Smooth muscle cell of the brain vasculature (primary cell): ENCODE measurements at regions not wholly inside any gene's neighbourhood (a gene's known extent, or its start where the extent isn't known, plus 50 kb on each side); places are given as distances from the start of the nearest gene placed in this dataset.
"Not testable (repeated sequence)": the region's sequence is repeated elsewhere in the genome, so short reads cannot be mapped to it uniquely, and the experiment has no call there.

Experiments
- DNase-seq: peaks from one replicate; pipeline ENCODE4 v3.0.0-alpha.2; 2012; ENCODE audit warnings: low read depth, low spot score

- no peak for DNase-seq
Observed at GRCh38 chr5:56659971-56660370, 155.4 kb upstream of the MAP3K1 start.

DNA sequence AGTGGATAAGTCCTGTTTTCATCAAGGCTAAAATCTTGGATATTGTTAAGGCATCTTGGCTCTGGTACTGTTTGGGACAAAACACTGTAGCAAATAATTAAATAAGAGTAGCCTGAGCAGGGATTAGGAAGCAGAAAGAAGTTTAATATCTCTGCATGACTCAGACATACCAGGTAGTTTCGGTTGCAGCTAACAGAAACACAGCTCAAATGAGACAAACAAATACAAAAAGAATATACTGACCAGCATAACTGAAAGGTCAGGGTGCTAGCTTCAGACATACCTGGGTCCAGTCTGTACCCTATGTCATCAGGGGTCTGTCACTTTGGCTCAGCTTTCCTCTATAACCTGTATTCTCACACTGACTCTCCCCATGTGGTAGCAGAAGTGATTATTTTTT, 156.4 kb upstream of the MAP3K1 start:
- DNase-seq, result no peak

- DNase-seq, result no peak
Observed at GRCh38 chr5:56656846-56657726, 158.3 kb upstream of the MAP3K1 start.

DNA sequence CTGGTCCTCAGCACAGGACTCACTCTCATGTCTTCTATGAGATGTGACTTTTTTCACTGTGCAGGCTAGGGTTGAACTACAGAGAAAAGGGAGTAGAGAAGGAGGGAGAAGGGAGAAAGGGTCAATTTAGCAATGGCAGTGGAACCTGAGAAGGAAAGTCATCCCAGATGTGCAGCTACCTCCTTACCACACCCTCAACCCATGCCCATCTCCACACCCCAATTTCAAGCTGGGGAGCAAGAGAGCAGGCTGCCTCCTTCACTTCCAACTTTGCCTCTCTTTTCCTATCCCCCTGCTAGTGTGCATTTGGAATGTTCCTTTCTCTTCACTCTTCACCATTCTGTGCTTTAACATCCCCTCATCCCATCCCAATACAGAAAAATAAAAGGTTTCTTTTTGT, 163.5 kb upstream of the MAP3K1 start:
- DNase-seq, result no peak

GRCh38 chr5:56650386-56650785, 165.0 kb upstream of the MAP3K1 start:
- DNase-seq, result no peak

GRCh38 chr5:56649569-56649968, 165.8 kb upstream of the MAP3K1 start:
- peak; percentile 12 for DNase-seq

DNA sequence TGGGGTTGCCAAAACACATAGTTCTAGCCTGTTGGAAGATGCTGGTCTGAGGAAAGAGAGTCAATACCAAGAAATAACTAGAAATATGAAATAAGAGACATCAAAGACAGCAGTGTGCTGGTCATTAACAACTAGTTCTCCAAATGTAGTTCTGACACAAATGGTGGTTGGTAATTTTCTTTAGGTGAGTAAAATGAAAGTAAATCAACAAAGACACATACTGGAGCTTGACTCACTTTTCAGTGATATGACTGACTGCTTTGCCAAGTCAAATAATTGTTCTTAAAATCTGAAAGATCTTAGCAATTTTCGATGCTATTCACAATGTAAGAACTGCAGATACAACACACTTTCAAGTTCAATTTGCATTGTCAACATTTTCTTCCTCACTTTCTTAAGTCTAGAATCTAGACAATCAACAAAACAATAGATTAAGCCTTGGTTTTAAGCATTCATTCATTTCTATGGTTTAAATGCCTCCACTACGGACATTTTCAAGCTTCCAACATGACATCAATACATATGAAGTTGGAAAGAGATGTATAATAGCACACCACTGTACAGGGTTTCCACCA, 166.8 kb upstream of the MAP3K1 start:
- DNase-seq, result no peak

- DNase-seq, result no peak
Observed at GRCh38 chr5:56647099-56647850, 168.1 kb upstream of the MAP3K1 start.

DNA sequence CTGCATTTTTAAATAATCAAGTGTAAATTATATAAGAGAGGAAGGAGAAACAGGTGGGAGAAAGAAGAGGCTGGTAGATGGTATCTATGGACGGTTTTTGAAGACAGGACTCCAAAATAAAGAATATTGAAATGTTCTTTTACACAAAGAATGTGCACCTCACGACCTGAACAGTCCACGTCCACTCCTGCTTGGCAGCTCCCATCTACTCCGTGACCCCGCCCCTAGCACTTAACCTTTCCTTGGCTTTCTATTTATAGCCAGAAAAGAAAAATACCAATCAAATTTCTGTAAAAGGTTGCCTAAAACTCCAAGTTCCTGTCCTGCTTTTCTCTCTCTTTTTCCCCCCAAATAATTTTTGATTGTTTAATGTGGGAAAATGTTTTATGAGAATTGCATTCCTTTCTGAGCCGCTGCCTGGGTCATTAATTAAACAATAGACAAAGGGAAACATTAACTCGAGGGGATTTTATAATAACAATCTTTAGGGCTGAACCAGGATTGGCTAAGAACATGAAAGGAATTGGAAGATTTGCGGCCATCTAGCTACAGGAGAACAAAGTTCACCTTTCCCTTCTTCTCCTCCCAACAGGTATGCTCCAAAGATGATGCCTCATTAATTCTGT, 173.6 kb upstream of the MAP3K1 start:
- no peak for DNase-seq

- no peak for DNase-seq
Observed at GRCh38 chr5:56640763-56641406, 174.5 kb upstream of the MAP3K1 start.

DNA sequence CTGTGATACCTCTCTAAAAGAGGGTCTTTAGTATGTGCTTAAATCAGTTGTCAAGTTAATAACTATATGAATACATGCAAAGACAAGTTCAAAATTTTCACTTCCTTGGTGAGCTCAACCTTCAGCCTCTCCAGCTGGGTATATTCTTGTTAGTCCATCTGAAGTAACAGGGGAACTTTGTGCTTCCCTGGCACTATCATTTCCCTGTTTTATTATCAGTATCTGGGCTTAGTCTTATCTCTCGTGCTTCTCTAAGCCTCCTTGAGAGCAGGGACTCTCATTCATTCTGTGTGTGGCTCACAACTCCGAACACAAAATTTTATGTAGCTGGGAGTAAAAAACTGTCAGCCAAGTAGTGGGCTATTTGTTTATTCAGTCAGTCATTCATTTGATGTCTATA, 175.9 kb upstream of the MAP3K1 start:
- DNase-seq, result no peak

- DNase-seq, result no peak
Observed at GRCh38 chr5:56638768-56639238, 176.5 kb upstream of the MAP3K1 start.

GRCh38 chr5:56638061-56638621, 177.2 kb upstream of the MAP3K1 start:
- DNase-seq, result no peak

DNA sequence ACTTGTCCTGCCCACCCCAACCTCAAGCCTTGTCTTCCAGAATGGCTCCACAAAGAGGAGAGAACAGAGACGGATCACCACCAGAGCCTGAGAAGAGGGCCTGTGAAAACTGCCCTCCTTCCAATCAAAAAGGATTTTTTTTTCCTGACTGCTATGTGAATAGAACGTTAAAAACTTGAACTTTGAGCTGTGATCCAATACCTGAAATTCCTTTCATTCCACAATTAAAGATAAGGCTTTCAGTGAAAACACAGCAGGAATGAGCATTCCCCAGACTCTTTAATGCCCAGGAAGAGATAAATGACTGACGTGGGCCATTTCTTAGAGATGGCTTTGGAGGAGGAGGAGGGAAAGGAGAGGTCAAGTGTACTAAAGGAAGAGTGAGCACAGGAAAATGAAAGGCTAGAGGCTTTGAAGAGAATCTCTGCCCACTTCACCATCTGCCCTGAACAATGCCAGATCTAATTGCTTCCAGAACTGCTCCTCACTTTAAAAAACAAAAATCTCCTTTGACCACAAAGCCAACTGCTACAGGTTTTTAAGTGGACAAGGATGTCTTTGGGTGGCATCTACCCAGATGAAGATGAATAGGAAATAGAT, 177.9 kb upstream of the MAP3K1 start:
- DNase-seq, result no peak

DNA sequence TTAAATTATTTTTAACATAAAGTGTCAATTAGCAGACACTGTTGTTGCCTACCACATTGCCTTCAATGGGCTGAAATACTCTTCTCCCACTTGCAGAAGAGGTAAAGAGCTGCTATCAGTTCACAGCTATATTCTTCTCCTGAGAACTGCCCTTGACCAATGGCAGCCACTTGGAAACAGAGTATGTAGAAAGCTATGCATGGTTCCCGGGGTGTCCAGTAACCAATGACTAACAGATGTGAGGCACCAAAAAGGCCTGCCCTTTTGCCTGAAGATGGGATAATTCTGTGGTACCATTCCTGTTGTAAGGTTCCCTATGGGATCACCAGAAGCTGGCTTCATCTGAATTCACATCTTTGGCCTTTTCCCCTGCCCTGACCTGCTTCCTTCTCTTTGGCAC, 181.4 kb upstream of the MAP3K1 start:
- DNase-seq, result no peak

- DNase-seq, result no peak
Observed at GRCh38 chr5:56632939-56633338, 182.4 kb upstream of the MAP3K1 start.

DNA sequence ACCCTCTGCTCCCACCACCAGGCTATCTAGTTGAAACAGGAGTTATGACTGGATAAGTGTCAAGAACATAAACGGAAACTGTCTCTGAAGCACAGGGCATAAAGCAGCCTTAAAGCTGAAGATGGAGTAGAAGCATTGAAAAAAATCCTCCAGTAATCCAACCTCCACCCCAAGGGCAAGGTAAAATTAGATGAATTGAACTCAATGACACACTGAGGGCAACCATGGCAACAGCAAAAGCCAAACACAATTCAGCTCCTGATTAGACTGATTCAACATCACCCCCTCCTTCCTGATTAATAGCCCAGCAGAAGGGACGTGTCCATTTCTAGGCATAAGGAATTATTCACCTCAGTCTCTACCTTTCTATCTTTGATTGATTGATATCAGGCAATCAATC, 183.2 kb upstream of the MAP3K1 start:
- no peak for DNase-seq

DNA sequence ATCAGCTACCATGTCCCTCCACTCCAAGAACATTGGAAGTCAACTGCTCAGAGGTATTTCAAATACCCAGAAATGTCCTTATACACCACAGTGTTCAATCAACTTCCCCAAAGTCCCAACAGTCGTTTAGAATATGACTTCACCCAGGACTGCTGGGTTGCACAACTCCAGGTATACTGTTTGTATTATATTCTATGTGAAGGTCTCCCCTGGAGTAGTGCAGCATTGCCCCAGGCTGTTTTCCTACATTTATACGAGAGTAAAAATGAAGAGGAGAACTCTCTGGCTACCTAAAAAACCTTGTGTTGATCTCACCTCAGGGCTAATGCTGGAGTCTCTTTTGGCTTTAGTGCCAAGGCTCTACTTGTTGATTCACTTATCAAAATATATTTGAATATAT, 183.6 kb upstream of the MAP3K1 start:
- DNase-seq, result no peak

DNA sequence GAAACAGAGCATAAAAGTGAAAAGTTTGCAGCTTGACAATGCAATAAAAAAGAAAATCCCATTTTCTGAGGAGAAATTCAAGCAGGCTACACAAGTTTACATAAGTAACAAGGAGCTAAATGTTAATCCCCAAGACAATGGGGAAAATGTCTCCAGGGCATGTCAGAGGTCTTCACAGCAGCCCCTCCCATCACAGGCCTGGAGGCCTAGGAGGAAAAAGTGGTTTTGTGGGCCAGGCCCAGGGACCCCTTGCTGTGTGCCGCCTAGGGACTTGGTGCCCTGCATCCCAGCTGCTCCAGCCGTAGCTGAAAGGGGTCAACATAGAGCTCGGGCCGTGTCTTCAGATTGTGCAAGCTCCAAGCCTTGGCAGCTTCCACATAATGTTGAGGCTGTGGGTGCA, 186.7 kb upstream of the MAP3K1 start:
- not testable (repeated sequence) for DNase-seq

DNA sequence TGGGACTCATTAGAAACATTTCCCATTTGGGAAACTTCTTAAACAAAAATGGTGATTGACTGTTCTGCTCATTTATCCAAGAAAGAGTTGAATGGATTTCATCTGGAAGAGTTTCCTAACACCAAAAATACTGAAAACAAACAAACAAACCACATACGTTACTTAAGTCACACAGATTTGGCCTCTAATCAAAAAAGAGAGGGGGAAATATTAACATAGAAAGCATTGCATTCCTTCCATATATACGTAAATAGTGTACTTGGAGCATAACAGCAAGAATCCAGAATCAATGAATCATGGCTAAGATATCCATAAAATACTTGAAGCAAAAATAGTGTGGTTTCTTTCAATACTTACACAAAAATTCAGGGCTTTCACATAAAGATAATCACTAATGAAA, 189.8 kb upstream of the MAP3K1 start:
- peak; percentile 43 for DNase-seq

DNA sequence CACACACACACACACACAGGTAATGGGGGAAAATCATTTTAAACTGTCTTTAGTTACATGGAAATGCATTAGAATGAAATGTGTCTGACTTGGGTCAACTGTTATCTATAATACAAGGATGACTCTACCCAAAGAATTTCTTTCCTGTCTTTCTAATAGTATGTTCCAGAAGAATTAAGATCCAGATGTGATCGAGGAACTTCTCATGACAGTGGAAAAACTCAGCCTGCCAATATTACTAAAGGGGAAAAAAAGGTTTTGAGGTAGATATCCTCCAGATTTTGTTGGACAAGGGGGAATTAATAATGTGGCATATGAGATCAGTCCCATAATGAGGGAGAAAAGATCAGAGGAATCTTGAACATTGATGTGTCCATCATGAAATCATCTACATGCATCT, 190.6 kb upstream of the MAP3K1 start:
- no peak for DNase-seq
